ENCODE measurements at regions not wholly inside any gene's neighbourhood (a gene's known extent, or its start where the extent isn't known, plus 50 kb on each side); places are given as distances from the start of the nearest gene placed in this dataset.

DNA sequence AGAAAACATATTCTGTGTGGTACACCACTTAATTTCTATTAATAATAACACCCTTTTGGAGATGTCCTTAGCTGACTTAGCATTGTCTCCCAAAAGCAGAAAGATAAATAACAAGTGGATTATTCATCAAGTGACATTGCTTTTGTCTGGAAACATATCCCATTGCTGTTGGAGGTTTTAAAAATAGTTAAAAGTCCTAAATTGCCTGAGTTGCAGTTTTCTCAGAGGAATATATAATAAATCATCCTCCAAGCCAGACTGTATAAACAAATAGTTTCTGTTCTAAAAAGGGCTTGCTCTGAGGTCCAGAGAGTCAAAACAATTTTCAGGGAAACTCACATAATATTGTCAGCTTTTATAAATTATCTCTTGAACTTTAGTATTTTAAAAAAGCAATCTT lies 60.4 kb upstream of the CD96 start:
- no peak for DNase-seq

DNA sequence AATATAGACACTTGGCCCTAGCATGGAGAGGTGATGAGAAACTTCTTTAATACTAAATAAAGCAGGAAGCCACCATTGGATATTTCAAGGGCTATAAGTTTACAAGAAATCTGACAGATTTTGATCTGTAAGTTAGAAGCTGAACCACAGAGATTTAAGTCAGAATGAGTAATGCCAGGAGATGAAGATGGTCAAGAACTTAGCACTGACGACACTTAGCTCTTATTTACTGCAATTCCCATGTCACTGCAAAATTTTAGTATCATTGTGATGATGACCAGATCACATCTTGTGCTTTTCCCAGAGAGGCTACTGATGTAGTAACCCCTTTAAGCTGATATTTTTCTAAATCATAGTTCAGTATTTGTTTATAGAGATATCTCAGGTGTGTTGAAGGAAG lies 59.4 kb upstream of the CD96 start:
- no peak for DNase-seq

- DNase-seq: no peak
Measured at GRCh38 chr3:111485086-111485485, 56.9 kb upstream of the CD96 start.
